ENCODE measurements at regions not wholly inside any gene's neighbourhood (a gene's known extent, or its start where the extent isn't known, plus 50 kb on each side); places are given as distances from the start of the nearest gene placed in this dataset.

GRCh38 chr22:48452766-48453165 is 1374.9 kb downstream of the BRD1 start:
- TF ChIP-seq POLR2AphosphoS5 (IDR thresholded peaks at IDR 0.05; ENCODE audit: borderline replicate concordance, low read depth, low read length), result no peak
- TF ChIP-seq EZH2 (IDR thresholded peaks at IDR 0.05), result no peak
- TF ChIP-seq FOXP2 (optimal IDR thresholded peaks at IDR 0.05; ENCODE audit: control extremely low read depth, extremely low read length, insufficient read depth), result no peak
